HepG2 (cell line): ENCODE measurements at regions not wholly inside any gene's neighbourhood (a gene's known extent, or its start where the extent isn't known, plus 50 kb on each side); places are given as distances from the start of the nearest gene placed in this dataset.

Experiments
- EEA1 ChIP-seq: sonication (generic); formaldehyde crosslinking; IDR thresholded peaks from 2 replicates; pipeline ENCODE4 v1.5.1; 2020; ENCODE audit warnings: mild to moderate bottlenecking, missing genetic modification reagents, borderline replicate concordance
- EED ChIP-seq: sonication (generic); formaldehyde crosslinking; IDR thresholded peaks from 2 replicates; pipeline ENCODE4 v1.5.0; 2020; ENCODE audit warnings: mild to moderate bottlenecking, missing genetic modification reagents
- SOX5 ChIP-seq: IDR thresholded peaks from 2 replicates; pipeline ENCODE4 v1.6.1; 2016; ENCODE audit warnings: borderline replicate concordance
- TEAD3 ChIP-seq: optimal IDR thresholded peaks from 2 replicates; pipeline ENCODE3; 2016; ENCODE audit warnings: borderline replicate concordance
- ZIK1 ChIP-seq: sonication (generic); formaldehyde crosslinking; IDR thresholded peaks from 2 replicates; pipeline ENCODE4 v1.5.0; 2020; ENCODE audit warnings: mild to moderate bottlenecking, low read depth, missing genetic modification reagents, borderline replicate concordance
- ZKSCAN8 ChIP-seq: IDR thresholded peaks from 2 replicates; pipeline ENCODE4 v1.6.1; 2016; ENCODE audit warnings: borderline replicate concordance, missing genetic modification reagents, missing compliant biosample characterization
- ZNF7 ChIP-seq: IDR thresholded peaks from 2 replicates; pipeline ENCODE4 v1.6.1; 2016; ENCODE audit warnings: missing biosample characterization, missing genetic modification reagents
- ZNF709 ChIP-seq: sonication (generic); formaldehyde crosslinking; IDR thresholded peaks from 2 replicates; pipeline ENCODE4 v1.5.0; 2020; ENCODE audit warnings: mild to moderate bottlenecking, missing genetic modification reagents
- ZNF737 ChIP-seq: sonication (generic); formaldehyde crosslinking; IDR thresholded peaks from 2 replicates; pipeline ENCODE4 v1.5.0; 2020; ENCODE audit warnings: missing genetic modification reagents, mild to moderate bottlenecking, borderline replicate concordance
- ZNF879 ChIP-seq: sonication (generic); formaldehyde crosslinking; IDR thresholded peaks from 2 replicates; pipeline ENCODE4 v1.8.1; 2023; ENCODE audit warnings: missing genetic modification reagents
- TF ChIP-seq, protein P1 (sequence below): IDR thresholded peaks from 2 replicates; pipeline ENCODE4 v1.6.1; 2018; ENCODE audit warnings: missing genetic modification reagents
- TF ChIP-seq, protein P2 (sequence below): IDR thresholded peaks from 2 replicates; pipeline ENCODE4 v1.6.1; 2016; ENCODE audit warnings: low read depth, missing genetic modification reagents, missing compliant biosample characterization
- TF ChIP-seq, protein P3 (sequence below): sonication (generic); formaldehyde crosslinking; IDR thresholded peaks from 2 replicates; pipeline ENCODE4 v1.5.0; 2020; ENCODE audit warnings: missing genetic modification reagents
- TF ChIP-seq, protein P4 (sequence below): sonication (generic); formaldehyde crosslinking; IDR thresholded peaks from 2 replicates; pipeline ENCODE4 v1.5.1; 2020; ENCODE audit warnings: mild to moderate bottlenecking, missing genetic modification reagents, borderline replicate concordance

DNA sequence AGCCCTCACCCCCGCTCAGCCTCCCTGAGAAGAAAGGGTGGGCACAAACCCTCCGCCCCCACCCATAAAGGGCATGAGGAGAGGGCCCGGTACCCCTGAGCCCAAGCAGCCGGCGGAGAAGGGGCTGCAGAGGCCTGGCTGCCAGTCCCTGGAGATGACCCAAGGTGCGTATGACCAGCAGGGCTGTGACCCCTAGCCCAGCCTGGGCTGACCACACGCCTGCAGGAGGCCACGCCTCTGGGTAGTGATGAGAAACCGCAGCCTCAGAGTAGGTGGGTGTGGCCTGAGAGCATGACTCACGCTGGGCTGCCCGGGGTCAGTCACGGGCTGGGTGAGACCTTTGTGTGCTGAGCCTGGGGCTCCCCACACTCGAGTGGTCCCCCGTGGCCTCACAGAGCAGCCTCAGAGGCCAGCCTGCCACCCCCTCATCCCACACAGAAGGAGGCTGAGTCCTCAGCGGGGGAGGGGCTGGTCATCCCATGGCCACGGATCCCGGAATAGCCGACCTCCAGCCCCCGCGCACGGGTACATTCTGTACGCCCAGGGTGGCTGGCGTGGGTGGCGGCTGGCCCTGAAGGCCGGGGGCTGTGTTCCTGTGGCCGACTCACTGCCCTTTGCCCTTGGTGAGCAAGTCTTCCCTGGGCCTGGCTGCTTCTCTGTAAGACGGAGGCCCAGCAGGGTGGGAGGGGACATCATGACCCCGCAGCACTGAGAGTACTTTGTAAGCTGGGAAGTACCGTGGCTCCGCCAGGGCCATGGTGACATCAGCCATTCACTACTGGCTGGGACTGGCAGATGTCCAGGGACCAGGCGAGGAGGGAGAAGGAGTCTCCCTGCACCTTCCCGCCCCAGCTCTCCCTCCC is 110.8 kb upstream of the OTOS start (continued):
- TF ChIP-seq, protein P1, sequence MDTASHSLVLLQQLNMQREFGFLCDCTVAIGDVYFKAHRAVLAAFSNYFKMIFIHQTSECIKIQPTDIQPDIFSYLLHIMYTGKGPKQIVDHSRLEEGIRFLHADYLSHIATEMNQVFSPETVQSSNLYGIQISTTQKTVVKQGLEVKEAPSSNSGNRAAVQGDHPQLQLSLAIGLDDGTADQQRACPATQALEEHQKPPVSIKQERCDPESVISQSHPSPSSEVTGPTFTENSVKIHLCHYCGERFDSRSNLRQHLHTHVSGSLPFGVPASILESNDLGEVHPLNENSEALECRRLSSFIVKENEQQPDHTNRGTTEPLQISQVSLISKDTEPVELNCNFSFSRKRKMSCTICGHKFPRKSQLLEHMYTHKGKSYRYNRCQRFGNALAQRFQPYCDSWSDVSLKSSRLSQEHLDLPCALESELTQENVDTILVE (CRISPR knock-in tag): peak; percentile 54; the same call in 1 of the 2 replicates
- TF ChIP-seq ZNF709 (peak; percentile 86; the same call in 1 of the 2 replicates), ZNF879 (no peak), SOX5 (CRISPR knock-in tag) (peak; percentile 77), ZNF737 (CRISPR knock-in tag) (no peak), ZKSCAN8 (no peak), EEA1 (peak; percentile 53; the same call in 1 of the 2 replicates), TEAD3 (CRISPR knock-in tag) (peak; percentile 60), EED (CRISPR knock-in tag) (0 out of 2 replicates have a peak, but pooled peaks have one; percentile 15), ZNF7 (CRISPR knock-in tag) (no peak), ZIK1 (CRISPR knock-in tag) (no peak)
- TF ChIP-seq, protein P2, sequence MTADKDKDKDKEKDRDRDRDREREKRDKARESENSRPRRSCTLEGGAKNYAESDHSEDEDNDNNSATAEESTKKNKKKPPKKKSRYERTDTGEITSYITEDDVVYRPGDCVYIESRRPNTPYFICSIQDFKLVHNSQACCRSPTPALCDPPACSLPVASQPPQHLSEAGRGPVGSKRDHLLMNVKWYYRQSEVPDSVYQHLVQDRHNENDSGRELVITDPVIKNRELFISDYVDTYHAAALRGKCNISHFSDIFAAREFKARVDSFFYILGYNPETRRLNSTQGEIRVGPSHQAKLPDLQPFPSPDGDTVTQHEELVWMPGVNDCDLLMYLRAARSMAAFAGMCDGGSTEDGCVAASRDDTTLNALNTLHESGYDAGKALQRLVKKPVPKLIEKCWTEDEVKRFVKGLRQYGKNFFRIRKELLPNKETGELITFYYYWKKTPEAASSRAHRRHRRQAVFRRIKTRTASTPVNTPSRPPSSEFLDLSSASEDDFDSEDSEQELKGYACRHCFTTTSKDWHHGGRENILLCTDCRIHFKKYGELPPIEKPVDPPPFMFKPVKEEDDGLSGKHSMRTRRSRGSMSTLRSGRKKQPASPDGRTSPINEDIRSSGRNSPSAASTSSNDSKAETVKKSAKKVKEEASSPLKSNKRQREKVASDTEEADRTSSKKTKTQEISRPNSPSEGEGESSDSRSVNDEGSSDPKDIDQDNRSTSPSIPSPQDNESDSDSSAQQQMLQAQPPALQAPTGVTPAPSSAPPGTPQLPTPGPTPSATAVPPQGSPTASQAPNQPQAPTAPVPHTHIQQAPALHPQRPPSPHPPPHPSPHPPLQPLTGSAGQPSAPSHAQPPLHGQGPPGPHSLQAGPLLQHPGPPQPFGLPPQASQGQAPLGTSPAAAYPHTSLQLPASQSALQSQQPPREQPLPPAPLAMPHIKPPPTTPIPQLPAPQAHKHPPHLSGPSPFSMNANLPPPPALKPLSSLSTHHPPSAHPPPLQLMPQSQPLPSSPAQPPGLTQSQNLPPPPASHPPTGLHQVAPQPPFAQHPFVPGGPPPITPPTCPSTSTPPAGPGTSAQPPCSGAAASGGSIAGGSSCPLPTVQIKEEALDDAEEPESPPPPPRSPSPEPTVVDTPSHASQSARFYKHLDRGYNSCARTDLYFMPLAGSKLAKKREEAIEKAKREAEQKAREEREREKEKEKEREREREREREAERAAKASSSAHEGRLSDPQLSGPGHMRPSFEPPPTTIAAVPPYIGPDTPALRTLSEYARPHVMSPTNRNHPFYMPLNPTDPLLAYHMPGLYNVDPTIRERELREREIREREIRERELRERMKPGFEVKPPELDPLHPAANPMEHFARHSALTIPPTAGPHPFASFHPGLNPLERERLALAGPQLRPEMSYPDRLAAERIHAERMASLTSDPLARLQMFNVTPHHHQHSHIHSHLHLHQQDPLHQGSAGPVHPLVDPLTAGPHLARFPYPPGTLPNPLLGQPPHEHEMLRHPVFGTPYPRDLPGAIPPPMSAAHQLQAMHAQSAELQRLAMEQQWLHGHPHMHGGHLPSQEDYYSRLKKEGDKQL (CRISPR knock-in tag): no peak
- TF ChIP-seq, protein P3, sequence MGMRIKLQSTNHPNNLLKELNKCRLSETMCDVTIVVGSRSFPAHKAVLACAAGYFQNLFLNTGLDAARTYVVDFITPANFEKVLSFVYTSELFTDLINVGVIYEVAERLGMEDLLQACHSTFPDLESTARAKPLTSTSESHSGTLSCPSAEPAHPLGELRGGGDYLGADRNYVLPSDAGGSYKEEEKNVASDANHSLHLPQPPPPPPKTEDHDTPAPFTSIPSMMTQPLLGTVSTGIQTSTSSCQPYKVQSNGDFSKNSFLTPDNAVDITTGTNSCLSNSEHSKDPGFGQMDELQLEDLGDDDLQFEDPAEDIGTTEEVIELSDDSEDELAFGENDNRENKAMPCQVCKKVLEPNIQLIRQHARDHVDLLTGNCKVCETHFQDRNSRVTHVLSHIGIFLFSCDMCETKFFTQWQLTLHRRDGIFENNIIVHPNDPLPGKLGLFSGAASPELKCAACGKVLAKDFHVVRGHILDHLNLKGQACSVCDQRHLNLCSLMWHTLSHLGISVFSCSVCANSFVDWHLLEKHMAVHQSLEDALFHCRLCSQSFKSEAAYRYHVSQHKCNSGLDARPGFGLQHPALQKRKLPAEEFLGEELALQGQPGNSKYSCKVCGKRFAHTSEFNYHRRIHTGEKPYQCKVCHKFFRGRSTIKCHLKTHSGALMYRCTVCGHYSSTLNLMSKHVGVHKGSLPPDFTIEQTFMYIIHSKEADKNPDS (CRISPR knock-in tag): no peak
- TF ChIP-seq, protein P4, sequence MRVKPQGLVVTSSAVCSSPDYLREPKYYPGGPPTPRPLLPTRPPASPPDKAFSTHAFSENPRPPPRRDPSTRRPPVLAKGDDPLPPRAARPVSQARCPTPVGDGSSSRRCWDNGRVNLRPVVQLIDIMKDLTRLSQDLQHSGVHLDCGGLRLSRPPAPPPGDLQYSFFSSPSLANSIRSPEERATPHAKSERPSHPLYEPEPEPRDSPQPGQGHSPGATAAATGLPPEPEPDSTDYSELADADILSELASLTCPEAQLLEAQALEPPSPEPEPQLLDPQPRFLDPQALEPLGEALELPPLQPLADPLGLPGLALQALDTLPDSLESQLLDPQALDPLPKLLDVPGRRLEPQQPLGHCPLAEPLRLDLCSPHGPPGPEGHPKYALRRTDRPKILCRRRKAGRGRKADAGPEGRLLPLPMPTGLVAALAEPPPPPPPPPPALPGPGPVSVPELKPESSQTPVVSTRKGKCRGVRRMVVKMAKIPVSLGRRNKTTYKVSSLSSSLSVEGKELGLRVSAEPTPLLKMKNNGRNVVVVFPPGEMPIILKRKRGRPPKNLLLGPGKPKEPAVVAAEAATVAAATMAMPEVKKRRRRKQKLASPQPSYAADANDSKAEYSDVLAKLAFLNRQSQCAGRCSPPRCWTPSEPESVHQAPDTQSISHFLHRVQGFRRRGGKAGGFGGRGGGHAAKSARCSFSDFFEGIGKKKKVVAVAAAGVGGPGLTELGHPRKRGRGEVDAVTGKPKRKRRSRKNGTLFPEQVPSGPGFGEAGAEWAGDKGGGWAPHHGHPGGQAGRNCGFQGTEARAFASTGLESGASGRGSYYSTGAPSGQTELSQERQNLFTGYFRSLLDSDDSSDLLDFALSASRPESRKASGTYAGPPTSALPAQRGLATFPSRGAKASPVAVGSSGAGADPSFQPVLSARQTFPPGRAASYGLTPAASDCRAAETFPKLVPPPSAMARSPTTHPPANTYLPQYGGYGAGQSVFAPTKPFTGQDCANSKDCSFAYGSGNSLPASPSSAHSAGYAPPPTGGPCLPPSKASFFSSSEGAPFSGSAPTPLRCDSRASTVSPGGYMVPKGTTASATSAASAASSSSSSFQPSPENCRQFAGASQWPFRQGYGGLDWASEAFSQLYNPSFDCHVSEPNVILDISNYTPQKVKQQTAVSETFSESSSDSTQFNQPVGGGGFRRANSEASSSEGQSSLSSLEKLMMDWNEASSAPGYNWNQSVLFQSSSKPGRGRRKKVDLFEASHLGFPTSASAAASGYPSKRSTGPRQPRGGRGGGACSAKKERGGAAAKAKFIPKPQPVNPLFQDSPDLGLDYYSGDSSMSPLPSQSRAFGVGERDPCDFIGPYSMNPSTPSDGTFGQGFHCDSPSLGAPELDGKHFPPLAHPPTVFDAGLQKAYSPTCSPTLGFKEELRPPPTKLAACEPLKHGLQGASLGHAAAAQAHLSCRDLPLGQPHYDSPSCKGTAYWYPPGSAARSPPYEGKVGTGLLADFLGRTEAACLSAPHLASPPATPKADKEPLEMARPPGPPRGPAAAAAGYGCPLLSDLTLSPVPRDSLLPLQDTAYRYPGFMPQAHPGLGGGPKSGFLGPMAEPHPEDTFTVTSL (CRISPR knock-in tag): peak; percentile 74
